Adipose tissue (tissue), 3 donors: ENCODE measurements at regions not wholly inside any gene's neighbourhood (a gene's known extent, or its start where the extent isn't known, plus 50 kb on each side); places are given as distances from the start of the nearest gene placed in this dataset.

Source experiments
- H3K27ac ChIP-seq: one replicate; pipeline ENCODE4 v1.5.1; 2013; ENCODE audit warnings: low read depth, low read length
- WGBS, 3 donors: extraction: QIAGEN DNeasy Blood & Tissue Kit; methylation state at CpG; one replicate each; pipeline ENCODE4 v1.1.7; 2013; 5-methylcytosine and 5-hydroxymethylcytosine counted together
- donor health status: healthy with polysubstance abuse.
- donor health status: Bipolar disorder and iron deficiency.
- donor health status: healthy.

DNA sequence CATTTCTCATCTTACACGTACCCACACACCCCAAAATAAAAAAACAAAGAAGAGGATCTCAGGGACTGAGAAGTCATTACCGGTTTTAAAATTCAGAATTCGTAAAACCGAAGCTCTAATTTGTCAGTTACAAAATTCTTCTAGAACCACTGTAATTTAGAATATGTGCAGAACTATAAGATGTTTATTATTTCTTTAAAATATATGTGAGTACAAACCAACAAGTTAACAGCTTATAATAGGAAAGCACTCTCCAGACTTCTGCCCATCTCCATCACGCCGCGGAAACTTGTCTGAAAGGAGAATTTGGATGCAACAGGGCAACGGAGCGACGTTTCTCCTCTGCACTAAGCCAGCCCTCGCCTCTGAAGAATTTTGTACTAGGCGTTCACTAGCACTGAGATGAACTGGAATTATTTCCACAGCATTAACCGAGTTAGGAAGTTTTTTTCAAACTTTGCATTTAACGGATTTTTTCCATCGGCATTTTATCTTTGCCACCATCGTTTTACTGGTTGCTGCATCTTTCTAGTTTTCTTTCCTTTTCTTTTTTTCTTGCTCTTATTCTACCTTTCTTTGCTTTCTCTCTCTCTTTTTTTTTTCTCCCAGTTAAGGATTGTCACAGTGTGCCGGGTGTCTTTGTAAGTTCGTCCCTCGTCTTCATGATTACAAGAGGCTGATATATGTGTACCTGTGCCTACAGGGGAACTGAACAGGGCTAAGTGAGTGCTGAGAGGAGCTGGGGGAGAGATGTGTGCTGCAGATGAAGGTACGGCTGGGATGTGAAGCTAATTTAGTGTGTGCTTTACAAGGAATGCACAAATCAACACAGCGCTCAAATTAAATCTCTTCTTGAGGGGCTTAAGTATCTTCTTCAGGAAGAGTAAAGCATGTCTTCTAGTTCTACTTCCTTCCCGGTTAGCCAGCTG is 295.9 kb upstream of the NFE2L3 start:
- 24 to 37% (median 28%) methylated on average over 22 of the region's 22 CpGs for WGBS, 3 donors
- H3K27ac ChIP-seq: no peak overlapping the region

DNA sequence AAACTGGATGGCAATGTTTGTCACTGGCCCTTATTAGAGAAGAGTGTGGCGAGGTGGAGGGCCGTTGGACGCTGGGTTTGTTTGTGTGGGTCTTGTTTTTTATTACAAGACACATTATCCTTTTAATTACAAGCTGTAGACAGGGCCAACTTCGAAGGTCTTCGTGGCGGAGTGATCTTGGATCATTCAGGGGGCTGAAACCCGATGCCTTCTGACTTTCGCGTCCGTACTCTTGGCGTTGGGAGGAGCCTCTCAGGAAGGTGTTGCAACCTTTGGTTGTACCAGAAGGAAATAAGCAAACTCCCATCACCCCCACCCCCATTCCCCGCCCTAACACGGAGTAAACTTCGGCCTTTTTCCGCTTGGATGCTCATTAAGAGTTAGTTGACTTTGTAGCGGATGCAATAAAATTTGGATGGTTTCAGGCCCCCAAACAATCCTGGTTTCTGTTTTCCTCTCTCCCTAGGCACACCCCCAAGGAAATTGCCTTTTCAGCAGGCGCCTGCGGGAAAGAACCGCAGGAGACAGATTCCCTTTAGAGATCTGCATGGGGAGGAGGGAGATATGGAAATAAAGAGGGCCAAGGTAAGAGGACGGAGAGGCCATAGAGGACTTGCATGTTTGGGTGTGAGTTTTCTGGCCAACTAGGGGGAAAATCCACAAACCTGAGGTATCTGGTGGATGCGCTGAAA is 294.5 kb upstream of the NFE2L3 start:
- H3K27ac ChIP-seq: no peak overlapping the region
- WGBS, 3 donors: 12 to 19% (median 12%) methylated on average over 21 of the region's 21 CpGs

DNA sequence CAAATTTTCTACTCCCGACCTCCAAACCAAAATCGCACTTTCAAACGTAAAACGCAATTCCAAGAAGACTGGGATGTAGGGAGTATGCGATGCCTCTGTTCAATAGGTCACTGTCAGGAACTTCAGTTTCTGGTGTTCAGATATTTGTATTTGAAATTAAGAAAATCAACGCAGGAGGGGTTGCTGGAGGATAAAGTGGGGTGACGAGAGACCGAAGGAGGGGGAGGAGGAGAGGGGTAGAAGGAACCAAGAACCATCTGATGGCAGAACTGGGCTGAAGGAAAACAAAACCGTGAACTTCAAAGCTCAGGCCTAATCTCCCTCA is 293.8 kb upstream of the NFE2L3 start:
- 21 to 51% (median 23%) methylated on average over 9 of the region's 9 CpGs for WGBS, 3 donors
- H3K27ac ChIP-seq: no peak overlapping the region

DNA sequence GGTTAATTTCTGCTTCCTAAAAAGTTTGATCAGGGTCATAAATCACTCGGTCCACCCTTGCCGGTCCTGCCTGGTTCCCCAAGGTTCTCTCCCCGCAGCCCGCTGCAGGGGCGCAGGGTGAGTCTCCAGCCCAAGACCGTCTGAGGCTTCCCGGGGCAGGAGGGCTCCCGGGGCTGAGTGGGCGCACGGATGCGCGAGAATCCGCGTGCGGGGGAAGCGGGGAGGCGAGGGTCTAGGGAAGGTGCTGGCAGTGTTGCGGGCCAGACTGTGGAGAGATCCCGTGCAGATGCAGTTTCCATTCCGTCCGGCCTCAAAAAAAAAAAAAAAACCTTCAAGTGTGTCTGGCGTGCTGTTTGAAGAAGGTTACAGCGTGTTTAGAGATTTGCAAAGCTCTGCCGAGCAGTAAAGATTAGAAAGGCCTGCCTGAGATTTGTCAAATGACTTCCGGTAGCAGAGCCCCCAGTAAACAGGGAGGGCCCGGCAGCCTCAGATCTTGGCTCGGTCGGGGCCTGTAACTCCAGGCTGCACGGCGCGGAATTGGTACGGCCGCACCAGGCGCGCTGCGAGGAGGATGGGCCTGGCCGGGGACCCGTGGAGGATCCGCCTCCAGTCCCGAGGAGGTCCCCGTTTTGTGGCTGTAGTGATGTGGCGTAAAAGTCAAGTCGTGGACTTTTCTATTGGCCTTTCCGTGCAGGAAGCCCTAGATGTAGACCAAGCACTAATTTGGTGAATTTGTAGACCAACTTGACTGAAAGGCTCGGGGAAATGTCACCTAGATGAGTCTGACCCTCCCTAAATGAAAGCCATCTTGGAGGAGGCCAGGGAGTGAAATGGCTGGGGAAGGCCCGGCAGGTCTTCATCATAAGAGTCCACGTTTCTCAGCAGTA is 293.2 kb upstream of the NFE2L3 start:
- no peak overlapping the region for H3K27ac ChIP-seq
- WGBS, 3 donors: 21 to 46% (median 26%) methylated on average over 46 to 47 of the region's 47 CpGs

DNA sequence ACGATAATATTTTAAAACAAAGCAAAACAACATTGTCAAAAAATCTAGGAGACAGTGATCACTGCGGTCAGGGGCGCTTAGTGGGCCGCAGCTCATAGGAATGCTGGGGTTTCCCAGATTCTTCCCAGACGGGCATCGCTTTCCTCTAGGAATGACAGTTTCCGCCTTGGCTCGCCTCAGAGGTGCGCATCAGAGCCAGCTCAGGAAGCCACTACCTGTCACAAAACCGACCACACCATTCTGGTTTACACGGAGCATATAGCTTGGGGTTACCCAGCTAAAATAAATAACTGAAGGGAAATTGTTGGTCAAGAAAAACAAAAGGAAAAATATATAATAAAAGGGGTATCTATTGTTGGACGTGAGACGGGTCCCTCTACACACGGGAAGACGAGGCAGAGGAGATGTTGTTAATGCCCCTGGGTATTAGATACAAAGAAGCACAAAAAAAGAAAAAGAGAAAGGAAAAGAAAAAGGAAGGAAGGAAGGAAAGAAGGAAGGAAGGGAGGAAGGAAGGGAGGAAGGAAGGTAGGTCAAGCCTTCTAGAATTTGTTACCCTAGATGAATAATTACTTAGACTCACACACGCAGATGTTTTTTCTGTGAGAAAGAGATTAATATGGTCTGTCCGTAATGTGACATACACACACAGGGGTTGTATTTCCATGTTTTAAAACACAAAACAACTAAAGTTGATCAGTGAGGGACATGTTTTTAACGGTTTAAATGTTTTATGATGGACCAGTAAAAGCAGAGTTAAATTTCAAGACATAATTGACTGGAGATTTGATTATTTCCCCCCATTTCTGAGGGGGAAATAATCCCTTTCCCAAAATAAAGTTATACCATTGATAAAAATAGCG is 292.4 kb upstream of the NFE2L3 start:
- no peak overlapping the region for H3K27ac ChIP-seq
- WGBS, 3 donors: 24 to 53% (median 35%) methylated on average over 19 of the region's 19 CpGs

DNA sequence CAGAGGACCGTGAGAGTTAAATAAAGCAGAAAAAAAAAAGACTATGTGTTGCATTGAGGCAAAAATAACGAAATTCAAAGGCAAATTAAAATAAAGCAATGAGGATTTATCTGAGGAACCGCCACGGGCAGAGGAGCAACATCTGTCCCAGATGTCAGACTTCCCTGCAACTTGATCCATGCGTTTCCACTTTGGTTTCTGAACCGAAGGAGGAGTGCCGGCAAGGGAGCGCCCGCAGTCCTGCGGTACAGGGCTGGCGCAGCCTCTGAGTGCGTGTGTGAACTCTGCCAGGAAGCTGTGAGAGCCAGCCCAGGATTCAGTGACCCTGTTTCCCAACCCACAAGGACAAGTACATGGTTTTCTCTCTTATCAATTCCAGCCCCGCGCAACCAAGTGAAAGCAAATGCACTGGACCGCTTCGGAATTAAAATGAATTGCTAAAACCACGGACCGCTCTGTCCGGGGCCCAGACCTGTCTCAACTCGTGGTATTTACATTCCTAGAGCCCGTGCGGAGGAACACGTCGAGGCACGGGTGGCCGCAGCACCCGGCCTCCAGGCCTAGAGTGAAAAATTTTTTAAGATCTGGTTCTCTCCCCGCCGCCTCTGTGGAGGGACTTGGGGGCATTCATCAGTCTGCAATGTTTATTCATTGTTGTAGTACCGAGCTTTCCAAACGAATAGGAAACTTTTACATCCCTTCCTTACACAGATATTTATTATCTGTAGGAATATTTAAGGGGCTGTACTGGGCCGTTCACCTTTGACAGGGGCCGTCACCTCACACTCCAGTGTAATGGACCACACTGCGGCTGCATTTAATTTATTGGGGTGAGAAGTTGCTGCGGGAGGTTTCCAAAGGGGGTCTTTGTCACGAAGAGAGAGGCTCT is 291.5 kb upstream of the NFE2L3 start:
- H3K27ac ChIP-seq: no peak overlapping the region
- 13 to 32% (median 18%) methylated on average over 36 of the region's 36 CpGs for WGBS, 3 donors

DNA sequence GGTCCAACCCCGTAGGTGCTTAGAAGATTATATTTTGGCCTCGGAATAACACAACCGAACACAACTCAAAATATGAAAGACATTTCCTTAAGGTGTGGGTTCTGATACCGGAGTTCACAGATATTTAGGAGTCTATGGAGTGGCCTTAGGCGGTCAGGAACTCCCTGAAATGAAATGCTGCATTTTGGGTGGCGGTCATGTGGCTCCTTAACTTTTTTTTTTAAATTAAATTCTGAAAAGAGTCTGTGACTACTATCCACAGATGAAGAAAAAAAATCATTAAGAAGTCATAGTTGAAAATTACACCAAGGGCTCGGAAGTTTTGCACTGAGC is 290.9 kb upstream of the NFE2L3 start:
- no peak overlapping the region for H3K27ac ChIP-seq
- 22 to 41% (median 24%) methylated on average over 7 of the region's 7 CpGs for WGBS, 3 donors

DNA sequence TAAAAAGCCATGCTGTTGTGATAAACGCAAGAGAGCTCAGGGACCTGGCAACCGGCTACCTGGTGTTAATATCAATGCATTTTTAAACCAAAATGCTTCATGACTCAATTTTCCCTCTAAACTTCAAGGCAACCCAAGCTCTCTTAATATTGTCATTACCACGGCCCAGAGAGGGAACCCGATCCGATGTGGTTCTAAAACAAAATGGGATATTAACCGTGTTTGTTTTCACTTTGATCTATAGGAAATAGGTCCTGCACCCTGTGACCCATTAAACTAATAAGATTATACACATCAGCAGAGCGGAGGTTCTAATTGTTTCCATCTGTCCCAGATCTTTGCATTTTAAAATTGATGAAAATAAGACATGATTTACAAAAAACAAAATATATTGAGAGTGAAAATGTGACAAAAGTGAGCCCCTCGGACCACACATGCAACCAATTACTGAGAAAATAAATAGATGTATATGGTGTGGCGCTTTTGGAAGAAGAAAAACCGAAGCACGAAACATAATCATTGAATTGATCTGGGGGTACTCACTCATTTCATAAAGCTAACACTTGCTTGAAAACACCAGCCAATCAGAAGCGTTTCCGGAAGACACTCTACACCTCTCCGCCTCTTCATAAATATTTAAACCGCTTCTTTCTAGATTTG is 290.3 kb upstream of the NFE2L3 start:
- 8 to 13% (median 10%) methylated on average over 15 of the region's 15 CpGs for WGBS, 3 donors
- H3K27ac ChIP-seq: no peak overlapping the region

DNA sequence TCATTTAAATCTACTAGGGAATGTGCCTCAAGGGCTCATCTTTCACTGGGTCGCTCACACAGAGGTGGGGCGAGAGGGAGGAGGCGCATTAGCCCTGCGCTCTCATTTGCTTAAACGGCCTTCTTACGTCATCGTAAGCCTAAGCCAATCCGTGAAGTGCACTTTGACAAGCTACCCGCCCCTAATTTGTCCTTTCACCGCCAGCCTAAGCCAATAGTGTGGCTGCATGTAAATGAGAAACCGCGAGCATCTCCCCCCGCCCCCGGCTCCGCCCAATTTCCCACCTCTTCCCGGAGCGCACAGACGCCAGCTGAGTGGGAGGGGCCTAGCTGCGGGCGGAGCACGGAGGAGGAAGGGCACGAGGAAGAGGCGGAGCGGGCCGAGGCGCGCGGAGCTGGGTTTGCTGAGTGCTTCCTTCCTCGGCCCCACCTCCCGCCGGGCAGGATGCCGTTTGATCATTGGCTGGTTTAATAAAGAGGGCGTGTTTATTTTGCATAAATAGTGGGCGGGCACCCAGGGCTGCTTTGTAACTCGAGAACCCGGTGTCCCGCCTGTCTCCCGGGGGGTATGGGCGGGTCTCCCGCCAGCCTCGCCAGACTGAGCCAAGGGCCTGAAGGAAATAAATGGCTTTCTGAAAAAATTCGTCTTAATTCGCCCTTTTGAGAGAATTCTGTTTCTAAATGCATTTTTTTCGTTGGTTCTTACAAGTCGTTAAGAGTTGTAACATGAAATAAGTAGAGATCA is 289.6 kb upstream of the NFE2L3 start:
- 0 to 6% (median 1%) methylated on average over 45 of the region's 45 CpGs for WGBS, 3 donors
- no peak overlapping the region for H3K27ac ChIP-seq

DNA sequence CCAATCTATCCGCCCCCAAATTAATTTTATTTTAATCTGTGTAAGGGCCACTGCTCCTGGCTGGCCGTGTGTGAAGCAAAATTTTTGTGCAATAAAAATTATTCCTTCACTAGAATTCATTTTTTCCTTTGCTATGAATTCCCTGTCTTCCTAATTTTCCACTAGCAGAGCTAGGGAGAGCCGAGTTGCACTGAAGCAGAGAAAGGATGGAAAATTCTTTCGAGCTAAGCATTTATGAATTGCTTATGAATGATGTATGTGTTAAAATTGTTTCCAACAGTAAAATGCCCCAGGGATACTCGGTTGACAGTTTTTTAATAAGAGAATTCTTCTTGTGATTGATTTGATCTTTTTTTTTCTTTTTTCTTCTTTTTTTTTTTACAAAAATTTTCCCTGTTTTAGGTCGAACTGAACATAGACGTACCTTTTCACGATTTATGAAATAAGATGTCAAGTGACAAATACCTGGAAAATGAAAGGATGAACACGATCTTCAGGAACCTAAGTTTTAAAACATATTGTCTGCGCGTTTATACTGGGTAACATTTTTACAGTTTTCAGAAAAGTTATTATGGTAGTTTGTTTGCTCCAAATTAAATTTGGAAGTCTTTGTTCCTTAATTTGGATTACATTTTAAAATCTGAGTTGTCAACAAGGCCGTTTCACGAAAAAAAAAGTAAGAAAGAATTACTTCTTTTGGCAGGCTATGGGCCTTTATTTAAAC is 288.8 kb upstream of the NFE2L3 start:
- 10 to 13% (median 13%) methylated on average over 13 of the region's 13 CpGs for WGBS, 3 donors
- no peak overlapping the region for H3K27ac ChIP-seq

DNA sequence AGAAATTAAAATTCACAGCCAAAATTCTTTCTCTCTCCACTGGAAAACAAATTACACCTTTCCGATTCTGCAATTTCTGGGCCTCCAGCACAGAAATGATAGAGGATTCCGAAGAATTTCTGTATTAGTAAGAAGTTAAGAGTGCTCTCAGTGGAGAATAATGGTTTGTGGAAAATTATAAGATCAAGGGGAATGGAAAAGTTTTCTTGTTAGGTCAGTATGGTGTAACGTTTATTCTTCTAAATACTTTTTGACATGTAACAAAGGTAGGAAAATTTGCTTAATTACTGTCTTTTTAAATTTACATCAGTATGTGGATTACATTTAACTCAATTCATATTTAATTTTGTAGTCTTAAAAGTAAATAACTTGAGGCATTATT is 288.3 kb upstream of the NFE2L3 start:
- no peak overlapping the region for H3K27ac ChIP-seq
- WGBS, 3 donors: 11 to 18% (median 14%) methylated on average over 3 of the region's 3 CpGs

DNA sequence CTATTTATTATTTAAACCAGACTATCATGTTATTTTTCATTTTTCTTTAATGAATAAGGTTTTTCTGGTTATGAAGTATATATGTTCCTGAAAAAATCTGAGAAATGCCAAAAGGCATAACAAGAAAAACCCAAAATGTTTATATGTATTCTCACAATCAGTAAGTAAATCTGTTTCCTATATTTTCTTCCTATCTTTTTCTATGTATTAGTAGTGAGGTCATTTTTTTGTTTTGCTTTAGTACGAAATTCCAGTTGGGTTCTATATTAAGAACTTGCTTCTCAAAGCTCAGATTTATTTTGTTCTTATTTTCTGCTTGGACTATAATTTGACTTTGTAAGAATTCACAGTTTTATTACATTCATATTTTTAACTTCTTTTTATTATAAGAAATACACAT is 287.5 kb upstream of the NFE2L3 start:
- WGBS, 3 donors: 48 to 59% (median 56%) methylated on average over 1 of the region's 1 CpG
- no peak overlapping the region for H3K27ac ChIP-seq

DNA sequence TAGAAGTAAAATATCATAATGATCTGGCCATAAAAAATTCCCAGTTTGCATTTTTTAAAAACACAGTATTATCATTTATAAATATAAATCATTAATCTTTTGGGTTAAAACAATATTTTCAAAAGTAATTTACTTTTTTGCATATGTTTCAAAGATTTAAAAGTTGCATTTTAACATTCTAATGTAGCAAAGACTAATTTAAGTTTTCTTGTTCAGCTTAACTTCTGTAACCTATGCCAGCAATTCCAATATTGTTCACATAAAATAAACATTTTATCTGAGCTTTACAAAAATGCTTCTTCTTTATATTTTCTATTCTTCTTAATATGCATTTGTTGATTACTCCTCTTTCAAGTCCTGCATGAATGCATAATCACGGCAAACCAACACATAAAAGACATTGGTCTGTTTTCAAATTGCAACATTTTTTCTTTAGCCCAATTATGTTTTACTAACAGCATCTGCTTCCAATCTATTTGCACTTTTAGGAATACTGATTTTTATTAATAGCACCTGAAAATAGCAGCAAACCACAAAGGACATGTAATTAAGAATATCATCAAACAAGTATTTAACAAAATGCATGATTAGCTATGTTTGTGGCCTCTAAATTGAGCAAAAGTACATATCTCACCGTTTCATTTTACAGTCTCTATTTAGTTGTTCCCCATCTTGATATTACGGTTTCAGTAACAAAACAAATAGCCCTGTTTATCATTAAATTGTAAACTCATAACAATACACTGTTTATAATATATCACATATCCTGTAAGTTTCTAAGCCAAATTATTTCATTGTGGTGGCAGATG is 286.9 kb upstream of the NFE2L3 start:
- 20 to 41% (median 38%) methylated on average over 3 of the region's 3 CpGs for WGBS, 3 donors
- H3K27ac ChIP-seq: no peak overlapping the region

DNA sequence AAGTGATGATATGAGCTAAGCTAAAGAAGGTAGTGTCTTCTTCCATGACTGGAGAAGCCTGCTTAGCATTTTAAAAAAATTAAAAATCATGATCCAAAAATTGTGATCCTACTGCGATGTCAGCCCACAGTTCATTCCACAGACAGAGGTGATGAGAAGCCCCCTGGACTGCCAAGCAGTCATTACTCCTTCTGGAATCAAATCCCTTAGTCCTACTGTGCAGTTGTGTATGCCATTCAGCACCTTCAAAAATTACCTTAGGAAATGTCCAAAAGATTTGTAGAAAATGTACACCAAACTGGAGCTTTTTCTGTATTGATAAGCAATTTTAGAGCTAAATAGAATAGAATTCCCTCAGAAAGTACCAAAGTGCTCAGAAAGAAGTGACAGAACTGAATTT is 283.5 kb upstream of the NFE2L3 start:
- WGBS, 3 donors: 92 to 100% (median 100%) methylated on average over 1 of the region's 1 CpG
- no peak overlapping the region for H3K27ac ChIP-seq

DNA sequence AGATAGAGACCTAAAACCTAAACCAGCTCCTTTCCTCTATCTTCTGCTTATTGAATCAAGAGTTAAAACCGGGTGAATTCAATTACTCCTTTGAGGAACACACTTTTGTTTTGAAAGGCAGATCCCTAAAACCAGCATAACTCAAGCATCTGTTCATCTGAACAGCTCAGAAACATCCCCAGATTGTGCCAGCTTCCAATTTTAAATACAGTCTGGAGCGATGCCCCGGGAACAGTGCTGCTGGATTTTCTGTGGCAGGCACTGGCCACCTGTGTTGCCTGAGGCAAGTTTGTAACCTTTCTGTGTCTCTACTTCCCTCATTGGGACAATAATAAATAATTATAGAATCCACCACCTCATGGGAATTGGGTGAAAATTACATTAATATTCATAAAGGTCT is 281.4 kb upstream of the NFE2L3 start:
- 85 to 93% (median 88%) methylated on average over 3 of the region's 3 CpGs for whole genome bisulfite sequencing, 3 donors
- no peak overlapping the region for H3K27ac ChIP-seq
